ENCODE measurements at regions not wholly inside any gene's neighbourhood (a gene's known extent, or its start where the extent isn't known, plus 50 kb on each side); places are given as distances from the start of the nearest gene placed in this dataset.

- peaks cover 17% of the 10 kb centered on the region for H3K4me1 Mint-ChIP-seq (ENCODE audit: low read depth)
- no peak for DNase-seq (ENCODE audit: low spot score)
- H3K36me3 Mint-ChIP-seq (ENCODE audit: low read depth) = peaks cover 9% of the 10 kb centered on the region
- no peak for TF ChIP-seq CTCF (IDR thresholded peaks at IDR 0.05)
- H3K9me3 Mint-ChIP-seq (ENCODE audit: low read depth) = peaks cover 16% of the 10 kb centered on the region
- no peak overlapping the region for H3K4me3 Mint-ChIP-seq (ENCODE audit: unreplicated experiment)
- H3K27ac Mint-ChIP-seq (ENCODE audit: unreplicated experiment) = peak overlapping the region; percentile 54
- no peaks in the 10 kb centered on the region for H3K27me3 Mint-ChIP-seq (ENCODE audit: low read depth)
These were observed 287.1 kb upstream of the NEBL start for GRCh38 chr10:21184216-21184615.

GRCh38 chr10:21183025-21183424 lies 285.9 kb upstream of the NEBL start:
- Mint-ChIP-seq H3K36me3 (ENCODE audit: low read depth) (peaks cover 10% of the 10 kb centered on the region), H3K27ac (ENCODE audit: unreplicated experiment) (no peak overlapping the region), H3K4me1 (ENCODE audit: low read depth) (peaks cover 17% of the 10 kb centered on the region), H3K4me3 (ENCODE audit: unreplicated experiment) (no peak overlapping the region), H3K27me3 (ENCODE audit: low read depth) (no peaks in the 10 kb centered on the region), H3K9me3 (ENCODE audit: low read depth) (peaks cover 14% of the 10 kb centered on the region)
- no peak for DNase-seq (ENCODE audit: low spot score)
- TF ChIP-seq CTCF (IDR thresholded peaks at IDR 0.05) = no peak

- H3K4me3 Mint-ChIP-seq (ENCODE audit: unreplicated experiment) = no peak overlapping the region
- TF ChIP-seq CTCF (IDR thresholded peaks at IDR 0.05) = no peak
- no peak for DNase-seq (ENCODE audit: low spot score)
- no peaks in the 10 kb centered on the region for H3K27me3 Mint-ChIP-seq (ENCODE audit: low read depth)
- no peak overlapping the region for H3K27ac Mint-ChIP-seq (ENCODE audit: unreplicated experiment)
- peaks cover 10% of the 10 kb centered on the region for H3K36me3 Mint-ChIP-seq (ENCODE audit: low read depth)
- peaks cover 17% of the 10 kb centered on the region for H3K4me1 Mint-ChIP-seq (ENCODE audit: low read depth)
- peaks cover 14% of the 10 kb centered on the region for H3K9me3 Mint-ChIP-seq (ENCODE audit: low read depth)
These were observed 284.3 kb upstream of the NEBL start for GRCh38 chr10:21181451-21181850.

GRCh38 chr10:21180604-21181003 lies 283.5 kb upstream of the NEBL start:
- H3K36me3 Mint-ChIP-seq (ENCODE audit: low read depth) = peaks cover 10% of the 10 kb centered on the region
- H3K4me3 Mint-ChIP-seq (ENCODE audit: unreplicated experiment) = no peak overlapping the region
- no peak for DNase-seq (ENCODE audit: low spot score)
- peaks cover 17% of the 10 kb centered on the region for H3K4me1 Mint-ChIP-seq (ENCODE audit: low read depth)
- H3K27ac Mint-ChIP-seq (ENCODE audit: unreplicated experiment) = no peak overlapping the region
- TF ChIP-seq CTCF (IDR thresholded peaks at IDR 0.05) = no peak
- H3K27me3 Mint-ChIP-seq (ENCODE audit: low read depth) = no peaks in the 10 kb centered on the region
- peaks cover 14% of the 10 kb centered on the region for H3K9me3 Mint-ChIP-seq (ENCODE audit: low read depth)

- Mint-ChIP-seq H3K36me3 (ENCODE audit: low read depth) (peaks cover 10% of the 10 kb centered on the region), H3K27ac (ENCODE audit: unreplicated experiment) (no peak overlapping the region), H3K27me3 (ENCODE audit: low read depth) (peaks cover 2% of the 10 kb centered on the region), H3K9me3 (ENCODE audit: low read depth) (peaks cover 14% of the 10 kb centered on the region), H3K4me3 (ENCODE audit: unreplicated experiment) (no peak overlapping the region), H3K4me1 (ENCODE audit: low read depth) (peaks cover 20% of the 10 kb centered on the region)
- no peak for DNase-seq (ENCODE audit: low spot score)
- no peak for TF ChIP-seq CTCF (IDR thresholded peaks at IDR 0.05)
These were observed 279.9 kb upstream of the NEBL start for GRCh38 chr10:21176934-21177480.
